ENCODE measurements at regions not wholly inside any gene's neighbourhood (a gene's known extent, or its start where the extent isn't known, plus 50 kb on each side); places are given as distances from the start of the nearest gene placed in this dataset.

DNA sequence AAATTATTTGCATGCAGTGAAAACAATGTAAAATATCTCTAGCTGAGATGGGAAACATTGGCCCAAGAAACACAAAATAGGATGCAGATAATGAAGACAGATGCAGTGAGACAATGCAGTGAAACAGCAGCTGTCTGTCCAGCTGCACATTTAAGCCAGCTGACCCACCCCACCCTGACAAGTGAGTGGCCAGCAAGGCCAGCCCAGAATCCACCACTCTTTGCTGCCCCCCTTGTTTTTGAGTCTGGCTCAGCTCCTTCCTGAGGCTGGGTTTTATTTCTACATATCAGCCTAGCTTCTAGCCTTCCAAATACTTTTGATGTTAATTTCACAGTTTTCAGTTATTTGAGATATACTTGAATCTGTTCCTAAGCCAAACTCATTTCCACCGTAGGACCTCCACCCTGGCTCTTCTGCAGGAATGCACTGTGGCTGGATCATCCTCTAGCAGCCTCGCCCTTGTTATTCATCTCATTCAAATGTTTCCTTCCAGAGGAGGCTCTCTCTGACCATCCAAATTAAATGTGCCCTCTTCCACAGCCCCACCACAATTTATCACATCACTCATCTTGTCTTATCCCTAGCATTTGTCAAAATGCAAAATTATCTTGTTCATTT lies 154.1 kb upstream of the POU2AF2 start:
- no peaks in the 10 kb centered on the region for H3K36me3 ChIP-seq
- no peaks in the 10 kb centered on the region for H3K27me3 ChIP-seq
- no peaks in the 10 kb centered on the region for H3K4me1 ChIP-seq
- TF ChIP-seq, protein P1, sequence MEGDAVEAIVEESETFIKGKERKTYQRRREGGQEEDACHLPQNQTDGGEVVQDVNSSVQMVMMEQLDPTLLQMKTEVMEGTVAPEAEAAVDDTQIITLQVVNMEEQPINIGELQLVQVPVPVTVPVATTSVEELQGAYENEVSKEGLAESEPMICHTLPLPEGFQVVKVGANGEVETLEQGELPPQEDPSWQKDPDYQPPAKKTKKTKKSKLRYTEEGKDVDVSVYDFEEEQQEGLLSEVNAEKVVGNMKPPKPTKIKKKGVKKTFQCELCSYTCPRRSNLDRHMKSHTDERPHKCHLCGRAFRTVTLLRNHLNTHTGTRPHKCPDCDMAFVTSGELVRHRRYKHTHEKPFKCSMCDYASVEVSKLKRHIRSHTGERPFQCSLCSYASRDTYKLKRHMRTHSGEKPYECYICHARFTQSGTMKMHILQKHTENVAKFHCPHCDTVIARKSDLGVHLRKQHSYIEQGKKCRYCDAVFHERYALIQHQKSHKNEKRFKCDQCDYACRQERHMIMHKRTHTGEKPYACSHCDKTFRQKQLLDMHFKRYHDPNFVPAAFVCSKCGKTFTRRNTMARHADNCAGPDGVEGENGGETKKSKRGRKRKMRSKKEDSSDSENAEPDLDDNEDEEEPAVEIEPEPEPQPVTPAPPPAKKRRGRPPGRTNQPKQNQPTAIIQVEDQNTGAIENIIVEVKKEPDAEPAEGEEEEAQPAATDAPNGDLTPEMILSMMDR (IDR thresholded peaks at IDR 0.05), result no peak
- H3K4me3 ChIP-seq, result no peak overlapping the region
- no peak for DNase-seq (ENCODE audit: low spot score)
- H3K27ac ChIP-seq, result no peak overlapping the region
- no peaks in the 10 kb centered on the region for H3K9me3 ChIP-seq

DNA sequence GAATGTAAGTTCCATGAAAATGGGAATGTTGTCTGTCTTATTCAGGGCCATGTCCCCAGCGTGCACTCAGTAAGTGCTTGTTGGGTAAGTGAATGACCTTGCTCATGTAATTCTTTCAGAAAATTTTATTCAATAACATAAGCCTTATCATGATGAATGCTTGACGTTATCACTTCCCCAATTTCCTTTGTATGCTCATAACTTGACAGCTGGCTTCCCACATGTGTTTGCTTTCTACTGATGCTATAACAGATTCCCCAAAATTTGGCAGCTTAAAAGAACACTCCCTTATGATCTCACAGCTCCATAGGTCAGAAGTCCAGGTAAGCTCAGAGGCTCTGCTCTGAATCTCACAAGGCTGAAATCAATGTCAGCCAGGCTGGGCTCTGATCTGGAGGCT lies 155.8 kb upstream of the POU2AF2 start:
- TF ChIP-seq, protein P1 (IDR thresholded peaks at IDR 0.05), result no peak
- Histone ChIP-seq H3K4me1 (no peaks in the 10 kb centered on the region), H3K36me3 (no peaks in the 10 kb centered on the region), H3K9me3 (no peaks in the 10 kb centered on the region), H3K27ac (no peak overlapping the region), H3K4me3 (no peak overlapping the region), H3K27me3 (no peaks in the 10 kb centered on the region)
- no peak for DNase-seq (ENCODE audit: low spot score)

DNA sequence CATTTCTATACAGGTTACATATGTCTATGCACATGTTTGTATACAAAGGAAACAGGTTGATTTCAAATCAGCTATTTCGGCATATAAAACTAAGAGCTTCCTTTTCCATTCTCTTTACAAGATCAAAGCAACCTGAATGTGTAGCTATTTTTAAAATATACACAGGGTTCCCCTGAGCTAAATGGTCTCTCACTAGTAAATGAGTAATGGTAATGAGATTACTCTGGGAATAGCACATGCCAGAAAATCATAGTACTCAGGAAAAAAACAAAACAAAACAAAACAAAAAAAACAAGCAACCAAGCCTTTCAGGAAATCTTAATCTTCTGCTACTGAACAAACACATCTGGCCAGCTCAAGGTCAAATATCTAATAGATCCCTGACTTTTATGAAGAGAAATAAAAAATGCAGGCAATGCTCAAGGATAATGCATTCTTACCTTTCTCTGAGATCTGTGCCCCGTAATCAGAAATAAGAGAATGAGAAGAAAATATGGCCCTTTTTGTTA lies 156.6 kb upstream of the POU2AF2 start:
- no peaks in the 10 kb centered on the region for H3K4me1 ChIP-seq
- H3K27me3 ChIP-seq, result no peaks in the 10 kb centered on the region
- no peak overlapping the region for H3K4me3 ChIP-seq

GRCh38 chr11:111086058-111086457 lies 159.5 kb upstream of the POU2AF2 start:
- H3K9me3 ChIP-seq, result no peaks in the 10 kb centered on the region
- H3K4me3 ChIP-seq, result no peak overlapping the region
- TF ChIP-seq, protein P1 (IDR thresholded peaks at IDR 0.05), result no peak
- no peak overlapping the region for H3K27ac ChIP-seq
- no peak for DNase-seq (ENCODE audit: low spot score)
- H3K27me3 ChIP-seq, result no peaks in the 10 kb centered on the region
- no peaks in the 10 kb centered on the region for H3K4me1 ChIP-seq
- no peaks in the 10 kb centered on the region for H3K36me3 ChIP-seq

More for the DNA sequence above, 156.6 kb upstream of the POU2AF2 start:
- Histone ChIP-seq H3K27ac (no peak overlapping the region), H3K36me3 (no peaks in the 10 kb centered on the region), H3K9me3 (no peaks in the 10 kb centered on the region)
- no peak for DNase-seq (ENCODE audit: low spot score)
- TF ChIP-seq, protein P1 (IDR thresholded peaks at IDR 0.05), result no peak

- H3K27ac ChIP-seq, result no peak overlapping the region
These were observed 162.9 kb upstream of the POU2AF2 start for GRCh38 chr11:111082664-111083063.

More at GRCh38 chr11:111082664-111083063, 162.9 kb upstream of the POU2AF2 start:
- H3K27me3 ChIP-seq, result no peaks in the 10 kb centered on the region
- no peak overlapping the region for H3K4me3 ChIP-seq
- DNase-seq (ENCODE audit: low spot score), result no peak
- H3K36me3 ChIP-seq, result no peaks in the 10 kb centered on the region
- no peaks in the 10 kb centered on the region for H3K4me1 ChIP-seq
- TF ChIP-seq, protein P1 (IDR thresholded peaks at IDR 0.05), result no peak
- no peaks in the 10 kb centered on the region for H3K9me3 ChIP-seq

Data from right atrium auricular region (tissue), 2 donors.